ENCODE measurements at regions not wholly inside any gene's neighbourhood (a gene's known extent, or its start where the extent isn't known, plus 50 kb on each side); places are given as distances from the start of the nearest gene placed in this dataset.

GRCh38 chr12:115820656-115821055 is 456.8 kb downstream of the MED13L start:
- TF ChIP-seq CTCF (IDR thresholded peaks at IDR 0.05; ENCODE audit: low read length) (no peak), EZH2 (IDR thresholded peaks at IDR 0.05; ENCODE audit: borderline replicate concordance, low read length) (no peak)

Data from OCI-LY1 (cell line).